ENCODE measurements at regions not wholly inside any gene's neighbourhood (a gene's known extent, or its start where the extent isn't known, plus 50 kb on each side); places are given as distances from the start of the nearest gene placed in this dataset.

DNA sequence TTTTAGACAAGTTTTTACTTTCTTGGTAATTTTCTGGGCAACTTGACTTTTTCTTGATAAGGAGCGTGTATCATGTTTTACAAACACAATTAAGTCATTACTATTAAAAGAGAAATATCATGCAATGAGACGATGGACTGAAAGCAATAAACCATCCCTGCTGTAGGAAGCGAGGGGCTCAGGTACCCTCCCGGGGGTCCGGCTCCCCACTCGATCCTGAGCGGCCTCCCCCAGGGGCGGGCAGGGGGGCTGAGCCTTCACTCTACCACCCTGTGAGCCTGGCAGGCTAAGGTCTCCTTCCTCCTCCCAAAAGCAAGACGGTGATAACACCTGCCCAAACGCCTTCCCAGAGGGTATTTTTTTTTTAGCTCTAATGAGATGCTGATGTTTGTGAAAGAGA, 51.8 kb upstream of the ADGRA1 start:
- no peak for DNase-seq
- Histone ChIP-seq H3K9me3 (no peaks in the 10 kb centered on the region), H3K4me3 (no peak overlapping the region), H3K36me3 (no peaks in the 10 kb centered on the region), H3K27ac (no peak overlapping the region), H3K27me3 (peaks cover 36% of the 10 kb centered on the region), H3K4me1 (no peaks in the 10 kb centered on the region)
- TF ChIP-seq EP300 (IDR thresholded peaks at IDR 0.05; ENCODE audit: low read depth) (no peak), POLR2A (IDR thresholded peaks at IDR 0.05) (no peak), CTCF (IDR thresholded peaks at IDR 0.05) (no peak), POLR2AphosphoS5 (IDR thresholded peaks at IDR 0.05) (no peak)
- 18 to 33% methylated on average over 8 to 10 of the region's 10 CpGs for WGBS, 2 donors (ENCODE audit: low coverage in 1 of 2)
- intact Hi-C loops (cut with DNase I; ENCODE audit: low total_unique reads), result no loop called here
- in situ Hi-C loops (cut with MboI; ENCODE audit: low pct_ligation_motif_present in 1 of 4, low pct_unique_long_range_greater_than_20kb in 1 of 4, low sequenced_read_pairs in 3 of 4), result no loop called here

DNA sequence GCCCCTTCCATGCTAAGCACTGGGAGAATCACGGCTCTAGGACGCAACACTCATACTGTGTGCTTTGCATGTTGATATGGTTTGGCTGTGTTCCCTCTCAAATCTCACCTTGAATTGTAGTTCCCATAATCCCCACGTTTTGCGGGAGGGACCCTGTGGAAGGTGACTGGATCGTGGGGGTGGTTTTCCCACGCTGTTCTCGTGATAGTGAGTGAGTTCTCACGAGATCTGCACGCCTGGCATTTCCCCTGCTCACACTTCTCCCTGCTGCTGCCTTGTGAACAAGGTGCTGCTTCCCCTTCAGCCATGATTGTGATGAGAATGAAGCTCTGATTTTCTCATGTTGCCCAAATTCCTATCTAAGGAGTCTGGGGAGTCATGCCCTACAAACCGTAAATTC, 53.0 kb upstream of the ADGRA1 start:
- DNase-seq, result no peak
- Histone ChIP-seq H3K27ac (no peak overlapping the region), H3K27me3 (peaks cover 27% of the 10 kb centered on the region), H3K36me3 (no peaks in the 10 kb centered on the region), H3K4me3 (no peak overlapping the region), H3K4me1 (no peaks in the 10 kb centered on the region), H3K9me3 (no peaks in the 10 kb centered on the region)
- in situ Hi-C loops (cut with MboI; ENCODE audit: low pct_ligation_motif_present in 1 of 4, low pct_unique_long_range_greater_than_20kb in 1 of 4, low sequenced_read_pairs in 3 of 4) (no loop called here), intact Hi-C loops (cut with DNase I; ENCODE audit: low total_unique reads) (no loop called here)
- no peak for TF ChIP-seq CTCF (IDR thresholded peaks at IDR 0.05)
- TF ChIP-seq EP300 (IDR thresholded peaks at IDR 0.05; ENCODE audit: low read depth), result no peak
- no peak for TF ChIP-seq POLR2A (IDR thresholded peaks at IDR 0.05)
- TF ChIP-seq POLR2AphosphoS5 (IDR thresholded peaks at IDR 0.05), result no peak
- WGBS, 2 donors (ENCODE audit: low coverage in 1 of 2), result 58 to 67% methylated on average over 10 of the region's 10 CpGs

- no peaks in the 10 kb centered on the region for H3K9me3 ChIP-seq
- H3K36me3 ChIP-seq, result no peaks in the 10 kb centered on the region
- H3K4me1 ChIP-seq, result no peaks in the 10 kb centered on the region
- 79 to 81% methylated on average over 8 to 10 of the region's 10 CpGs for WGBS, 2 donors (ENCODE audit: low coverage in 1 of 2)
- TF ChIP-seq POLR2AphosphoS5 (IDR thresholded peaks at IDR 0.05) (no peak), EP300 (IDR thresholded peaks at IDR 0.05; ENCODE audit: low read depth) (no peak), CTCF (IDR thresholded peaks at IDR 0.05) (no peak), POLR2A (IDR thresholded peaks at IDR 0.05) (no peak)
- H3K27ac ChIP-seq, result no peak overlapping the region
- intact Hi-C loops (cut with DNase I; ENCODE audit: low total_unique reads) (no loop called here), in situ Hi-C loops (cut with MboI; ENCODE audit: low pct_ligation_motif_present in 1 of 4, low pct_unique_long_range_greater_than_20kb in 1 of 4, low sequenced_read_pairs in 3 of 4) (no loop called here)
- H3K4me3 ChIP-seq, result no peak overlapping the region
- H3K27me3 ChIP-seq, result peaks cover 25% of the 10 kb centered on the region
- DNase-seq, result no peak
Observed at GRCh38 chr10:133034092-133034491, 53.6 kb upstream of the ADGRA1 start.

DNA sequence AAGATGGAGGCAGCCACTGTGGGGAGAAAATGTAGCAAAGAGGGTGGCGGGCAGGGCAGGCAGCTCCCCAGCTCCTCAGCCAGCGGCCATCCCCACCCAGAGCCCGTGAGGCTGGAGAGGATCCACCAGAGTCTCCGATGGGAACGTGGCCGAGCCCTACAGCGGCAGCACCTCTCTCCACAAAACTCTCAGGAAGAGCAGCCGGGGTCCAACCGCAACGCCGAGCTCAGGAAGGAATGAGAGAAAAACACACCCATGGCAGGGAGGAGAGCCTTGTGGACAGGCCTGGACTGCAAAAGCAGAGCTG, 54.0 kb upstream of the ADGRA1 start:
- no peak for TF ChIP-seq POLR2AphosphoS5 (IDR thresholded peaks at IDR 0.05)
- TF ChIP-seq CTCF (IDR thresholded peaks at IDR 0.05), result no peak
- no peak for TF ChIP-seq EP300 (IDR thresholded peaks at IDR 0.05; ENCODE audit: low read depth)
- no peak for TF ChIP-seq POLR2A (IDR thresholded peaks at IDR 0.05)
- in situ Hi-C loops (cut with MboI; ENCODE audit: low pct_ligation_motif_present in 1 of 4, low pct_unique_long_range_greater_than_20kb in 1 of 4, low sequenced_read_pairs in 3 of 4), result no loop called here

More for the DNA sequence above, 54.0 kb upstream of the ADGRA1 start:
- WGBS, 2 donors (ENCODE audit: low coverage in 1 of 2), result 80 to 93% methylated on average over 7 to 11 of the region's 11 CpGs
- DNase-seq, result no peak
- Histone ChIP-seq H3K36me3 (no peaks in the 10 kb centered on the region), H3K27ac (no peak overlapping the region), H3K9me3 (no peaks in the 10 kb centered on the region), H3K27me3 (peaks cover 25% of the 10 kb centered on the region), H3K4me3 (no peak overlapping the region), H3K4me1 (no peaks in the 10 kb centered on the region)
- intact Hi-C loops (cut with DNase I; ENCODE audit: low total_unique reads), result no loop called here
